ENCODE measurements at regions not wholly inside any gene's neighbourhood (a gene's known extent, or its start where the extent isn't known, plus 50 kb on each side); places are given as distances from the start of the nearest gene placed in this dataset.
A peak's percentile ranks its signal among the peaks of the same experiment; 100 is the strongest.

DNA sequence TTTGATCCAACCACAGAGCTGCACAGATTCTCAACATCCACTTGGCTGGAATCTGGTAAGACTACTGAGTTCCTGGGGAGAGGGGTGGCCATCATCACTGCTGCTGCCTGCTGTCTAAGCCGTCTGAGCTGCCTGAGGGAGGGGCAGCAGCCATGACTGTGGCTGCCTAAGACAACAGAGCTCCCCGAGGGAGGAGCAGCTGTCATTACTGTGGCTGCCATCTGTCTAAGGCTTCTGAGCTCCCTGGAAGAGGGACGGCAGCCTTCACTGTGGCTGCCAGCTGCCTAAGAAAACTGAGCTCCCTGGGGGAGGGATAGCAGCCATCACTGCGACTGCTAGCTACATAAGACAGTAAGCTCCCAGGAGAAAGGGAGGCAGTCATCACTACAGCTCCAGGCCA lies 584.4 kb downstream of the NR4A2 start:
- Mint-ChIP-seq H3K27ac (ENCODE audit: low read depth, unreplicated experiment) (no peak overlapping the region), H3K4me3 (ENCODE audit: unreplicated experiment) (no peak overlapping the region), H3K9me3 (ENCODE audit: unreplicated experiment) (no peaks in the 10 kb centered on the region), H3K4me1 (ENCODE audit: insufficient read depth, unreplicated experiment) (no peaks in the 10 kb centered on the region), H3K27me3 (ENCODE audit: insufficient read depth, unreplicated experiment) (no peaks in the 10 kb centered on the region), H3K36me3 (ENCODE audit: insufficient read depth, unreplicated experiment) (no peaks in the 10 kb centered on the region)
- intact Hi-C loops (cut with micrococcal nuclease) = no loop called here
- no TSS peak for BruUV-seq (replicated peaks)
- no peak for DNase-seq (ENCODE audit: unreplicated experiment)
- CTCF ChIA-PET = no interaction called here
- no peak for TF ChIP-seq CTCF (IDR thresholded peaks at IDR 0.05; ENCODE audit: unreplicated experiment)
- POLR2A ChIA-PET = no interaction called here

DNA sequence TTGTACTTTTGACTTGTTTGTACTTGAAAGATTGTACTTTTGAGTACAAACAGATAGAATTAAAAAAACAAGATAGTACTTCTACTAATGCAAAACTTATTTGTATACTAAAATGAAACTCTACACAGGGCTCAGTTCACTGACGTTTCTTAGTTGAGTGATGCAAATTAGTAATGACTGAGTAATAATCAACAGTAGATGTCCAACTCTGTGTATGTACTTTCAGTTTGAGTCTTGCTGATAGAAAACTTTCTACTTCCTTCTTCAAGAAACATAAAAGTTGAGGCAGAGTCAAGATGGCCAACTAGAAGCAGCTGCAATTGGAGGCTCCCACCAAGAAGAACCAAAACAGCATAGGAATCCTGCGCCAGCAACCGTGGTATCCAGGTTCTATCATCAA lies 585.0 kb downstream of the NR4A2 start:
- no peaks in the 10 kb centered on the region for H3K4me1 Mint-ChIP-seq (ENCODE audit: insufficient read depth, unreplicated experiment)
- TF ChIP-seq CTCF (IDR thresholded peaks at IDR 0.05; ENCODE audit: unreplicated experiment) = no peak
- DNase-seq (ENCODE audit: unreplicated experiment) = no peak
- no TSS peak for BruUV-seq (replicated peaks)
- no peaks in the 10 kb centered on the region for H3K36me3 Mint-ChIP-seq (ENCODE audit: insufficient read depth, unreplicated experiment)
- H3K27ac Mint-ChIP-seq (ENCODE audit: low read depth, unreplicated experiment) = no peak overlapping the region
- ChIA-PET POLR2A (no interaction called here), CTCF (no interaction called here)
- no peak overlapping the region for H3K4me3 Mint-ChIP-seq (ENCODE audit: unreplicated experiment)
- intact Hi-C loops (cut with micrococcal nuclease) = no loop called here
- no peaks in the 10 kb centered on the region for H3K27me3 Mint-ChIP-seq (ENCODE audit: insufficient read depth, unreplicated experiment)
- H3K9me3 Mint-ChIP-seq (ENCODE audit: unreplicated experiment) = no peaks in the 10 kb centered on the region

GRCh38 chr2:155733091-155733853 lies 599.2 kb downstream of the NR4A2 start:
- intact Hi-C loops (cut with micrococcal nuclease) = no loop called here
- BruUV-seq (replicated peaks) = no TSS peak
- peak; percentile 2 for DNase-seq (ENCODE audit: unreplicated experiment)
- Mint-ChIP-seq H3K4me1 (ENCODE audit: insufficient read depth, unreplicated experiment) (no peaks in the 10 kb centered on the region), H3K27ac (ENCODE audit: low read depth, unreplicated experiment) (no peak overlapping the region), H3K9me3 (ENCODE audit: unreplicated experiment) (no peaks in the 10 kb centered on the region), H3K36me3 (ENCODE audit: insufficient read depth, unreplicated experiment) (no peaks in the 10 kb centered on the region), H3K4me3 (ENCODE audit: unreplicated experiment) (no peak overlapping the region), H3K27me3 (ENCODE audit: insufficient read depth, unreplicated experiment) (peaks cover 12% of the 10 kb centered on the region)
- ChIA-PET POLR2A (interaction anchor here (1.8 kb wide), 1 partner anchor 10 kb away, joined by 5 read pairs; no protein-coding TSS in a partner anchor), CTCF (interaction anchor here (1.1 to 1.4 kb wide), 2 partner anchors 364 to 456 kb away, joined by 4 read pairs; no protein-coding TSS in a partner anchor)
- TF ChIP-seq CTCF (IDR thresholded peaks at IDR 0.05; ENCODE audit: unreplicated experiment) = no peak

DNA sequence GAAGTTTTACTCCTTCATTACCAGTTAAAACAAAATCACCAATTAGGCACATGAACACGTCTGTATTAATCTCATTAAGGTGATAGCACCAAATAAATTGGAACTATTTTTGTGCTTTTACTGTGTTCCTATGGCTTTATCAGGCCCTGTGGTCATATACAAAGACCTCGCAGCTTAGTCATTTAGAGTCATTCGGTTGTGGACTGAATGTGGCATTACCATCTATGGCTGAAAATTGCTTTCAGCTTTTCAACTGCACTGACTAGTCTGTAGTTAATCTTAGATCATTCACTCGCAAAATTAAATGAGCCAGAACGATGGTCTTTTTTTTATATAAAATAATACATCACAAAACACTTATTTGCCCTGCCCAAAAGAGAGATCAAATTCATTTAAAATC lies 601.7 kb downstream of the NR4A2 start:
- no TSS peak for BruUV-seq (replicated peaks)
- ChIA-PET POLR2A (no interaction called here), CTCF (interaction anchor here (0.7 kb wide), 2 partner anchors 11 to 847 kb away, joined by 3 read pairs; no protein-coding TSS in a partner anchor)
- no peak overlapping the region for H3K27ac Mint-ChIP-seq (ENCODE audit: low read depth, unreplicated experiment)
- H3K36me3 Mint-ChIP-seq (ENCODE audit: insufficient read depth, unreplicated experiment) = no peaks in the 10 kb centered on the region
- intact Hi-C loops (cut with micrococcal nuclease) = no loop called here
- H3K4me3 Mint-ChIP-seq (ENCODE audit: unreplicated experiment) = no peak overlapping the region
- no peak for DNase-seq (ENCODE audit: unreplicated experiment)
- no peak for TF ChIP-seq CTCF (IDR thresholded peaks at IDR 0.05; ENCODE audit: unreplicated experiment)
- H3K27me3 Mint-ChIP-seq (ENCODE audit: insufficient read depth, unreplicated experiment) = peaks cover 14% of the 10 kb centered on the region
- H3K4me1 Mint-ChIP-seq (ENCODE audit: insufficient read depth, unreplicated experiment) = no peaks in the 10 kb centered on the region
- H3K9me3 Mint-ChIP-seq (ENCODE audit: unreplicated experiment) = no peaks in the 10 kb centered on the region

Measured in MCF 10A (cell line).